D721Med (cell line): ENCODE measurements at regions not wholly inside any gene's neighbourhood (a gene's known extent, or its start where the extent isn't known, plus 50 kb on each side); places are given as distances from the start of the nearest gene placed in this dataset.

ENCODE experiments used
- DNase-seq: peaks from one replicate; pipeline ENCODE4 v3.0.0; 2011; ENCODE audit warnings: low spot score; ENCODE audit not compliant: insufficient read length
- FAIRE-seq: peaks from 2 replicates; lab custom pipeline; 2011; peaks lifted over from hg19 to GRCh38; lab: Jason Lieb, UNC
- TF ChIP-seq, protein P1 (sequence below): IDR thresholded peaks from 2 replicates; pipeline ENCODE4 v1.5.1; 2012; ENCODE audit warnings: mild to moderate bottlenecking, control low read depth; ENCODE audit not compliant: insufficient read depth; ENCODE audit errors: missing control alignments

GRCh38 chr16:79970087-79970486 is 369.6 kb upstream of the MAF start:
- FAIRE-seq (no peak), DNase-seq (no peak)

GRCh38 chr16:79969458-79969857 is 368.9 kb upstream of the MAF start:
- FAIRE-seq (no peak), DNase-seq (no peak)
- TF ChIP-seq, protein P1, sequence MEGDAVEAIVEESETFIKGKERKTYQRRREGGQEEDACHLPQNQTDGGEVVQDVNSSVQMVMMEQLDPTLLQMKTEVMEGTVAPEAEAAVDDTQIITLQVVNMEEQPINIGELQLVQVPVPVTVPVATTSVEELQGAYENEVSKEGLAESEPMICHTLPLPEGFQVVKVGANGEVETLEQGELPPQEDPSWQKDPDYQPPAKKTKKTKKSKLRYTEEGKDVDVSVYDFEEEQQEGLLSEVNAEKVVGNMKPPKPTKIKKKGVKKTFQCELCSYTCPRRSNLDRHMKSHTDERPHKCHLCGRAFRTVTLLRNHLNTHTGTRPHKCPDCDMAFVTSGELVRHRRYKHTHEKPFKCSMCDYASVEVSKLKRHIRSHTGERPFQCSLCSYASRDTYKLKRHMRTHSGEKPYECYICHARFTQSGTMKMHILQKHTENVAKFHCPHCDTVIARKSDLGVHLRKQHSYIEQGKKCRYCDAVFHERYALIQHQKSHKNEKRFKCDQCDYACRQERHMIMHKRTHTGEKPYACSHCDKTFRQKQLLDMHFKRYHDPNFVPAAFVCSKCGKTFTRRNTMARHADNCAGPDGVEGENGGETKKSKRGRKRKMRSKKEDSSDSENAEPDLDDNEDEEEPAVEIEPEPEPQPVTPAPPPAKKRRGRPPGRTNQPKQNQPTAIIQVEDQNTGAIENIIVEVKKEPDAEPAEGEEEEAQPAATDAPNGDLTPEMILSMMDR, result no peak

More at GRCh38 chr16:79970087-79970486, 369.6 kb upstream of the MAF start:
- TF ChIP-seq, protein P1, result no peak

DNA sequence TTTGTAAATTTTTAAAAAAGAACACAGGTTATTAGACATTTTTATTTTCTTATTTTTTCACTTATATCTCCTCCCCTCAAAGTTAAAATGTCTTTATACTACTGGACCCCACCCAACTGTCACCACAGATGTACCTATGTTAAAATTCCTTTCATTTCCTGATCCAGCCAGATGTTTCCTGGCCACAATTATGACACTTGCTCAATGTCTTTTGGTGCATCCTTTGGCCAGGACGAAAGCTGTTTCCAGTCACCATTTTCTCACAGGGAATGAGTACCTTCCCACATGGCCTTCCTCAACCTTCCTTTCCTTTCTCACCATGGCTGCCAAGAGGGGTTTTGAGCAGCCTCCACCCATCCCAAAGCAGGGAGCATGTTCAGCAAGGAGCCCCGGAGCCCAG is 365.7 kb upstream of the MAF start:
- no peak for DNase-seq
- TF ChIP-seq, protein P1, result no peak
- no peak for FAIRE-seq

DNA sequence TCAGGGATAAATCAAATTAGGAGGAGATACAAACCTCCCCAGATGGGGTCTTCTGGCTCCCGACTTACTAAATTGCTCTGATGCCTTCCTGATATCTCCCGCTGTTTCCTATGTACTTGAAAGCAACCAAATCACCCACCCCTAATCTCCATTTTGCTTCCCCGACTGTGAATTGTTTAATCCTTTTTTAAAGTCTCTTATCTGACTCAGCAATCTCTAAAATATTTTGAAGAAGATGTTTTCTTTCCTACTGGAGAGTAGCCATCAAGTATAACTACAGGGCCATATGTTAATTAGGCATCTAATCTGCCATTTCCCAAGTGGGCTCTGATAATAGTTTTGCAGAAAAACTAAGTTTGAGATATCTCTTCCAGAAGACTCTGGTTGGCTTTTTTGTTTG is 365.2 kb upstream of the MAF start:
- TF ChIP-seq, protein P1, result no peak
- FAIRE-seq (no peak), DNase-seq (no peak)

GRCh38 chr16:79964104-79964503 is 363.6 kb upstream of the MAF start:
- TF ChIP-seq, protein P1, result no peak
- FAIRE-seq (no peak), DNase-seq (no peak)

- TF ChIP-seq, protein P1, result no peak
- no peak for FAIRE-seq
- DNase-seq, result no peak
These were observed 362.4 kb upstream of the MAF start for GRCh38 chr16:79962962-79963361.

DNA sequence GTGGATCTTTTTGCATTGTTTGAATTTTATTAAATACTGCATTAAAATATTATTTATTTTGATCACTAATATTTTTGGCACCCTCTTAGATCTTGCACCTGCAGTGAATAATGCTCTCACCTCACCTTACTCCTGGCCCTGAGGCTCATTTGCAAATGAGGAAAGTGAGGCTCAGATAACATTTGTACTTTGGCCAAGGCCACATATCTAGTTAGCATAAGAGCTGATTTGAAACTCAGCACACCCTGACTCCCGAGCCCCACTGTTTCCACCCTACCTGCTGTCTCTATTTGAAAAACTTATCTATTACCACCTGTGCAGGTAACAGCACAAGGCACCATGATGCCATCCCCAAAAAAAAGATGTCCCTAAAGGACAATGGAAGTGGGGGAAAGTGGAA is 358.7 kb upstream of the MAF start:
- TF ChIP-seq, protein P1, result no peak
- no peak for FAIRE-seq
- no peak for DNase-seq
